ENCODE measurements at regions not wholly inside any gene's neighbourhood (a gene's known extent, or its start where the extent isn't known, plus 50 kb on each side); places are given as distances from the start of the nearest gene placed in this dataset.

DNA sequence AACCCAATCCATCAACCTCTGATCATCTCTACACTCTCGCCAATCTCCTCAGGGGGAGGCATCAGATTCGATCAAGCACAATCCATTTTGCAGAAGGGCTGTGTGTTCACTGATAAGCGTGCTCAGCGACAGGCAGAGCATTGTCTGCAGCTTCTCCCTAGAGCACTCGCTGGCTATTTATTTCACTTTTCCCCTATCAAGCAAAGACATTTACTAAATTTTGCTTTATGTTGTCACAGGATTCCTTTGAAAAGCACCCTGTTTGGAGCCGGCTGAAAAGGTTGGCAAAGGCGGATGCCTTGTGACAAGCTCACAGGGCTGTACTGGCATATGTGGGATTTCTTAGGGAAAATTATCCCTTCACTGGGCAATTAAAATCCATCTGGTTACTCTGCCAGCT is 1381.5 kb upstream of the TENM4 start:
- FAIRE-seq: no peak
- no peak overlapping the region for H2BK20ac ChIP-seq (ENCODE audit: low read length)
- H3K56ac ChIP-seq (replicated peaks; ENCODE audit: insufficient read length, low read depth, low read length): no peak overlapping the region
- H4K5ac ChIP-seq (ENCODE audit: insufficient read length, low read depth, low read length): no peak overlapping the region
- TF ChIP-seq, protein P1, sequence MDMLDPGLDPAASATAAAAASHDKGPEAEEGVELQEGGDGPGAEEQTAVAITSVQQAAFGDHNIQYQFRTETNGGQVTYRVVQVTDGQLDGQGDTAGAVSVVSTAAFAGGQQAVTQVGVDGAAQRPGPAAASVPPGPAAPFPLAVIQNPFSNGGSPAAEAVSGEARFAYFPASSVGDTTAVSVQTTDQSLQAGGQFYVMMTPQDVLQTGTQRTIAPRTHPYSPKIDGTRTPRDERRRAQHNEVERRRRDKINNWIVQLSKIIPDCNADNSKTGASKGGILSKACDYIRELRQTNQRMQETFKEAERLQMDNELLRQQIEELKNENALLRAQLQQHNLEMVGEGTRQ (IDR thresholded peaks at IDR 0.05; ENCODE audit: low read length): no peak
- CTCF ChIA-PET (ENCODE audit: partially characterized antibody): no interaction called here
- H3K4me1 ChIP-seq (replicated peaks in 1 of 4; ENCODE audit: control insufficient read depth in 3 of 4, insufficient read depth in 4 of 4, low read length in 3 of 4): no peaks in the 10 kb centered on the region
- H2AFZ ChIP-seq (ENCODE audit: low read length): 0 out of 2 replicates have a peak overlapping the region, but pooled peaks have one; percentile 38
- H2BK120ac ChIP-seq (replicated peaks; ENCODE audit: low read depth, low read length): no peak overlapping the region
- H2AK5ac ChIP-seq (ENCODE audit: low read depth, low read length): no peak overlapping the region
- DNase-seq (ENCODE audit: low read depth in 1 of 2, low spot score in 2 of 2): no peak
- H4K8ac ChIP-seq (ENCODE audit: extremely low read depth, insufficient read depth, low read length): no peak overlapping the region
- no peak overlapping the region for H3K9ac ChIP-seq (replicated peaks in 1 of 4; ENCODE audit: extremely low read depth in 1 of 4, low read depth in 3 of 4, low read length in 3 of 4)
- whole genome bisulfite sequencing, 2 experiments (ENCODE audit: extremely low coverage in 1 of 2, insufficient coverage in 1 of 2, insufficient read length in 1 of 2, insufficient replicate concordance in 2 of 2, low coverage in 1 of 2, low lambda C conversion rate in 2 of 2, missing lambda C conversion rate in 1 of 2): 92% methylated on average over 7 of the region's 7 CpGs; no CpG with 5 or more reads in 1 of the 2 experiments
- H2BK5ac ChIP-seq (ENCODE audit: low read depth, low read length): no peak overlapping the region
- no peaks in the 10 kb centered on the region for H3K9me3 ChIP-seq (ENCODE audit: insufficient read depth in 2 of 2, low read depth in 1 of 2, low read length in 1 of 2)
- no peak overlapping the region for H2BK15ac ChIP-seq (ENCODE audit: low read length)
- H3K79me2 ChIP-seq (ENCODE audit: control insufficient read depth in 1 of 2, insufficient read depth in 2 of 2, low read length in 2 of 2): no peaks in the 10 kb centered on the region
- H3K14ac ChIP-seq (ENCODE audit: insufficient read length): no peak overlapping the region
- no peaks in the 10 kb centered on the region for H3K79me1 ChIP-seq (ENCODE audit: low read depth, low read length)
- H2BK12ac ChIP-seq (ENCODE audit: low read depth, low read length): no peak overlapping the region
- H3K27ac ChIP-seq (ENCODE audit: low read depth, low read length): no peak overlapping the region
- H4K91ac ChIP-seq (replicated peaks; ENCODE audit: insufficient read length, low read length): no peak overlapping the region
- POLR2A ChIA-PET (ENCODE audit: partially characterized antibody): no interaction called here
- no peak overlapping the region for H3K4ac ChIP-seq (replicated peaks; ENCODE audit: insufficient read length, low read depth, low read length)
- H3K18ac ChIP-seq (ENCODE audit: extremely low read depth, low read length): no peak overlapping the region
- no peaks in the 10 kb centered on the region for H3K23me2 ChIP-seq (ENCODE audit: low read depth, low read length)
- H3K23ac ChIP-seq (ENCODE audit: insufficient read length): no peak overlapping the region
- no peak overlapping the region for H3K4me3 ChIP-seq (ENCODE audit: extremely low read depth in 1 of 4, insufficient read depth in 2 of 4, low read depth in 3 of 4, low read length in 4 of 4)
- H3K4me2 ChIP-seq (ENCODE audit: insufficient read depth in 1 of 2, low read depth in 2 of 2, low read length in 2 of 2): no peak overlapping the region
- H3K36me3 ChIP-seq (ENCODE audit: control insufficient read depth in 2 of 4, insufficient read depth in 4 of 4, low read length in 3 of 4): no peaks in the 10 kb centered on the region
- H3K27me3 ChIP-seq (replicated peaks in 1 of 4; ENCODE audit: control insufficient read depth in 3 of 4, extremely low read depth in 1 of 4, insufficient read depth in 3 of 4, low read length in 3 of 4): no peaks in the 10 kb centered on the region
- H4K20me1 ChIP-seq (replicated peaks in 1 of 2; ENCODE audit: control insufficient read depth in 1 of 2, insufficient read depth in 2 of 2, low read length in 2 of 2): no peaks in the 10 kb centered on the region

Data from H1 (cell line).